ENCODE measurements at regions not wholly inside any gene's neighbourhood (a gene's known extent, or its start where the extent isn't known, plus 50 kb on each side); places are given as distances from the start of the nearest gene placed in this dataset.

- FAIRE-seq (no peak), DNase-seq (no peak)
- H3K9me3 ChIP-seq (ENCODE audit: control insufficient read depth in 2 of 2, insufficient read depth in 1 of 2, low read depth in 1 of 2, low read length in 1 of 2): peaks cover 2 to 22% of the 10 kb centered on the region in 2 donors
- H3K27ac ChIP-seq (ENCODE audit: low read depth in 1 of 3, low read length in 2 of 3): no peak overlapping the region
- WGBS, 3 donors: 66 to 95% (median 94%) methylated on average over 3 of the region's 3 CpGs
- H3K4me1 ChIP-seq (ENCODE audit: control insufficient read depth in 3 of 3, insufficient read depth in 2 of 3, low read depth in 1 of 3, low read length in 2 of 3): no peaks in the 10 kb centered on the region
- peaks cover 0 to 2% (median 0%) of the 10 kb centered on the region in 3 donors for H3K27me3 ChIP-seq (ENCODE audit: control insufficient read depth in 3 of 3, insufficient read depth in 3 of 3, low read length in 3 of 3)
- H3K4me3 ChIP-seq (ENCODE audit: low read depth in 1 of 3, low read length in 3 of 3): no peak overlapping the region
- no peaks in the 10 kb centered on the region for H3K36me3 ChIP-seq (ENCODE audit: control insufficient read depth in 3 of 3, insufficient read depth in 2 of 3, low read depth in 1 of 3, low read length in 3 of 3)
These were observed 65.8 kb upstream of the SEPTIN5 start for GRCh38 chr22:19648419-19648929.

GRCh38 chr22:19652316-19652715 lies 62.0 kb upstream of the SEPTIN5 start:
- WGBS, 3 donors: 42 to 63% (median 49%) methylated on average over 6 of the region's 6 CpGs

GRCh38 chr22:19654338-19654987 lies 59.8 kb upstream of the SEPTIN5 start:
- 56 to 57% (median 56%) methylated on average over 4 of the region's 4 CpGs for WGBS, 3 donors
- Histone ChIP-seq H3K27me3 (ENCODE audit: control insufficient read depth in 3 of 3, insufficient read depth in 3 of 3, low read length in 3 of 3) (peaks cover 0 to 2% (median 0%) of the 10 kb centered on the region in 3 donors), H3K4me1 (ENCODE audit: control insufficient read depth in 3 of 3, insufficient read depth in 2 of 3, low read depth in 1 of 3, low read length in 2 of 3) (no peaks in the 10 kb centered on the region), H3K4me3 (ENCODE audit: low read depth in 1 of 3, low read length in 3 of 3) (no peak overlapping the region), H3K9me3 (ENCODE audit: control insufficient read depth in 2 of 2, insufficient read depth in 1 of 2, low read depth in 1 of 2, low read length in 1 of 2) (no peaks in the 10 kb centered on the region), H3K27ac (ENCODE audit: low read depth in 1 of 3, low read length in 2 of 3) (no peak overlapping the region), H3K36me3 (ENCODE audit: control insufficient read depth in 3 of 3, insufficient read depth in 2 of 3, low read depth in 1 of 3, low read length in 3 of 3) (no peaks in the 10 kb centered on the region)
- FAIRE-seq (no peak), DNase-seq (no peak)

More at GRCh38 chr22:19652316-19652715, 62.0 kb upstream of the SEPTIN5 start:
- Histone ChIP-seq H3K9me3 (ENCODE audit: control insufficient read depth in 2 of 2, insufficient read depth in 1 of 2, low read depth in 1 of 2, low read length in 1 of 2) (peaks cover 0 to 12% of the 10 kb centered on the region in 2 donors), H3K36me3 (ENCODE audit: control insufficient read depth in 3 of 3, insufficient read depth in 2 of 3, low read depth in 1 of 3, low read length in 3 of 3) (no peaks in the 10 kb centered on the region), H3K4me3 (ENCODE audit: low read depth in 1 of 3, low read length in 3 of 3) (no peak overlapping the region), H3K4me1 (ENCODE audit: control insufficient read depth in 3 of 3, insufficient read depth in 2 of 3, low read depth in 1 of 3, low read length in 2 of 3) (no peaks in the 10 kb centered on the region), H3K27ac (ENCODE audit: low read depth in 1 of 3, low read length in 2 of 3) (no peak overlapping the region), H3K27me3 (ENCODE audit: control insufficient read depth in 3 of 3, insufficient read depth in 3 of 3, low read length in 3 of 3) (peaks cover 0 to 2% (median 0%) of the 10 kb centered on the region in 3 donors)
- FAIRE-seq (no peak), DNase-seq (no peak)

- Histone ChIP-seq H3K27me3 (ENCODE audit: control insufficient read depth in 3 of 3, insufficient read depth in 3 of 3, low read length in 3 of 3) (peaks cover 0 to 2% (median 0%) of the 10 kb centered on the region in 3 donors), H3K9me3 (ENCODE audit: control insufficient read depth in 2 of 2, insufficient read depth in 1 of 2, low read depth in 1 of 2, low read length in 1 of 2) (no peaks in the 10 kb centered on the region), H3K4me3 (ENCODE audit: low read depth in 1 of 3, low read length in 3 of 3) (no peak overlapping the region), H3K27ac (ENCODE audit: low read depth in 1 of 3, low read length in 2 of 3) (no peak overlapping the region), H3K4me1 (ENCODE audit: control insufficient read depth in 3 of 3, insufficient read depth in 2 of 3, low read depth in 1 of 3, low read length in 2 of 3) (no peaks in the 10 kb centered on the region), H3K36me3 (ENCODE audit: control insufficient read depth in 3 of 3, insufficient read depth in 2 of 3, low read depth in 1 of 3, low read length in 3 of 3) (no peaks in the 10 kb centered on the region)
- FAIRE-seq (no peak), DNase-seq (no peak)
- 79 to 90% (median 89%) methylated on average over 5 of the region's 5 CpGs for WGBS, 3 donors
These were observed 58.9 kb upstream of the SEPTIN5 start for GRCh38 chr22:19655399-19655798.

GRCh38 chr22:19656541-19657251 lies 57.6 kb upstream of the SEPTIN5 start:
- WGBS, 3 donors: 95 to 97% (median 96%) methylated on average over 21 of the region's 21 CpGs
- Histone ChIP-seq H3K27me3 (ENCODE audit: control insufficient read depth in 3 of 3, insufficient read depth in 3 of 3, low read length in 3 of 3) (no peaks in the 10 kb centered on the region), H3K4me1 (ENCODE audit: control insufficient read depth in 3 of 3, insufficient read depth in 2 of 3, low read depth in 1 of 3, low read length in 2 of 3) (no peaks in the 10 kb centered on the region), H3K27ac (ENCODE audit: low read depth in 1 of 3, low read length in 2 of 3) (no peak overlapping the region), H3K9me3 (ENCODE audit: control insufficient read depth in 2 of 2, insufficient read depth in 1 of 2, low read depth in 1 of 2, low read length in 1 of 2) (no peaks in the 10 kb centered on the region), H3K36me3 (ENCODE audit: control insufficient read depth in 3 of 3, insufficient read depth in 2 of 3, low read depth in 1 of 3, low read length in 3 of 3) (no peaks in the 10 kb centered on the region), H3K4me3 (ENCODE audit: low read depth in 1 of 3, low read length in 3 of 3) (no peak overlapping the region)
- DNase-seq: no peak
- no peak for FAIRE-seq

GRCh38 chr22:19657252-19658056 lies 56.8 kb upstream of the SEPTIN5 start:
- WGBS, 3 donors: 95 to 97% (median 96%) methylated on average over 8 of the region's 8 CpGs

GRCh38 chr22:19658057-19658966 lies 56.0 kb upstream of the SEPTIN5 start:
- no peaks in the 10 kb centered on the region for H3K4me1 ChIP-seq (ENCODE audit: control insufficient read depth in 3 of 3, insufficient read depth in 2 of 3, low read depth in 1 of 3, low read length in 2 of 3)
- no peak overlapping the region for H3K4me3 ChIP-seq (ENCODE audit: low read depth in 1 of 3, low read length in 3 of 3)
- no peak overlapping the region for H3K27ac ChIP-seq (ENCODE audit: low read depth in 1 of 3, low read length in 2 of 3)
- FAIRE-seq (no peak), DNase-seq (no peak)
- no peaks in the 10 kb centered on the region for H3K9me3 ChIP-seq (ENCODE audit: control insufficient read depth in 2 of 2, insufficient read depth in 1 of 2, low read depth in 1 of 2, low read length in 1 of 2)
- H3K36me3 ChIP-seq (ENCODE audit: control insufficient read depth in 3 of 3, insufficient read depth in 2 of 3, low read depth in 1 of 3, low read length in 3 of 3): no peaks in the 10 kb centered on the region
- H3K27me3 ChIP-seq (ENCODE audit: control insufficient read depth in 3 of 3, insufficient read depth in 3 of 3, low read length in 3 of 3): no peaks in the 10 kb centered on the region
- WGBS, 3 donors: 92 to 96% (median 95%) methylated on average over 10 of the region's 10 CpGs

More at GRCh38 chr22:19657252-19658056, 56.8 kb upstream of the SEPTIN5 start:
- no peak for DNase-seq
- no peaks in the 10 kb centered on the region for H3K4me1 ChIP-seq (ENCODE audit: control insufficient read depth in 3 of 3, insufficient read depth in 2 of 3, low read depth in 1 of 3, low read length in 2 of 3)
- no peak overlapping the region for H3K27ac ChIP-seq (ENCODE audit: low read depth in 1 of 3, low read length in 2 of 3)
- FAIRE-seq: no peak
- H3K4me3 ChIP-seq (ENCODE audit: low read depth in 1 of 3, low read length in 3 of 3): no peak overlapping the region
- H3K27me3 ChIP-seq (ENCODE audit: control insufficient read depth in 3 of 3, insufficient read depth in 3 of 3, low read length in 3 of 3): no peaks in the 10 kb centered on the region
- H3K36me3 ChIP-seq (ENCODE audit: control insufficient read depth in 3 of 3, insufficient read depth in 2 of 3, low read depth in 1 of 3, low read length in 3 of 3): no peaks in the 10 kb centered on the region
- no peaks in the 10 kb centered on the region for H3K9me3 ChIP-seq (ENCODE audit: control insufficient read depth in 2 of 2, insufficient read depth in 1 of 2, low read depth in 1 of 2, low read length in 1 of 2)
